Heart left ventricle (tissue), 13 donors: ENCODE measurements at regions not wholly inside any gene's neighbourhood (a gene's known extent, or its start where the extent isn't known, plus 50 kb on each side); places are given as distances from the start of the nearest gene placed in this dataset.

Experiments used
- CTCF ChIP-seq, 12 donors: fragments of 200-600 bp; sonication (generic) in 4 of 12; IDR thresholded peaks; one replicate each; pipeline versions ENCODE4 v1.5.0 to v1.8.0; 2018 to 2022; ENCODE audit warnings: antibody characterized with exemption in 12 of 12, mild to moderate bottlenecking in 5 of 12
- POLR2A ChIP-seq, 2 donors: fragments of 450-650 bp; IDR thresholded peaks; one replicate each; pipeline ENCODE4 v1.6.1; 2017; ENCODE audit warnings: antibody characterized with exemption in 2 of 2, mild to moderate bottlenecking in 2 of 2, moderate library complexity in 2 of 2
- donor health status: ischemic (EF 13 %, LVEDD 7.1; RV severe dilation, severe dysfunction).
- donor health status: DM: no; HTN: yes; CAD: no.
- donor health status: DM: no; HTN: no; CAD: no.
- donor health status: ischemic (EF 25% LVEDD 6.9; RV normal size, moderate dysfunction).
- donor health status: ischemic (EF 25% LVEDD 5.7; RV mildly dilated, moderate dysfunction).
- donor health status: ischemic (EF 35%, LVEDD 5.7; RV mildly dilated, moderate dysfunction).
- donor health status: nonischemic (EF 11% LVEDD 7.7; RV severe dilation, severe dysfunction).
- donor health status: DM: yes; HTN: yes; CAD: no.
- donor health status: PGD.
- donor health status: ischemic (EF 29% LVEDD 5.4; RV normal size, mild dysfunction).
- donor health status: nonischemic (EF 23%, LVEDD 6.1; RV moderate dilation, normal function).

GRCh38 chr16:66190411-66190810, 176.1 kb upstream of the CDH5 start:
- no peak for TF ChIP-seq CTCF (IDR thresholded peaks at IDR 0.05)
- TF ChIP-seq POLR2A (IDR thresholded peaks at IDR 0.05), result no peak
